WTC11 (cell line): ENCODE measurements at regions not wholly inside any gene's neighbourhood (a gene's known extent, or its start where the extent isn't known, plus 50 kb on each side); places are given as distances from the start of the nearest gene placed in this dataset.

Experiments
- ATAC-seq: fragments of 200-7000 bp; cut with Tn5 transposase; 2 replicates; pipeline ENCODE4 v1.10.0; 2021; ENCODE audit warnings: mild to moderate bottlenecking, moderate library complexity
- CTCF ChIA-PET: fragments of 300-600 bp; sonication (Branson Sonifier 250); formaldehyde crosslinking; loops from one replicate; lab custom pipeline; 2021; ENCODE audit warnings: antibody characterized with exemption; lab: Charles Lee
- POLR2A ChIA-PET: fragments of 350-600 bp; sonication (Branson Sonifier 250); formaldehyde crosslinking; loops from one replicate; lab custom pipeline; 2021; ENCODE audit warnings: antibody characterized with exemption; lab: Charles Lee
- DNase-seq: peaks from one replicate; pipeline ENCODE4 v3.0.0; 2021; ENCODE audit warnings: low spot score
- H3K27ac Mint-ChIP-seq: 2 replicates; pipeline ENCODE4 v1.8.0; 2021; ENCODE audit warnings: mixed read lengths
- H3K27me3 Mint-ChIP-seq: 2 replicates; pipeline ENCODE4 v1.8.0; 2021; ENCODE audit warnings: low read depth, mild to moderate bottlenecking, moderate library complexity, mixed read lengths
- H3K36me3 Mint-ChIP-seq: 2 replicates; pipeline ENCODE4 v1.8.0; 2021; ENCODE audit warnings: mixed read lengths
- H3K4me1 Mint-ChIP-seq: 2 replicates; pipeline ENCODE4 v1.8.0; 2022; ENCODE audit warnings: mixed read lengths
- H3K4me3 Mint-ChIP-seq: 2 replicates; pipeline ENCODE4 v1.8.0; 2021; ENCODE audit warnings: mild to moderate bottlenecking, moderate library complexity, mixed read lengths
- H3K9me3 Mint-ChIP-seq: 2 replicates; pipeline ENCODE4 v1.8.0; 2021; ENCODE audit warnings: mixed read lengths
- ARID4B ChIP-seq: sonication (generic); formaldehyde crosslinking; IDR thresholded peaks from 2 replicates; pipeline ENCODE4 v1.8.0; 2023; ENCODE audit warnings: missing genetic modification reagents, mild to moderate bottlenecking, borderline replicate concordance
- ESRRA ChIP-seq: sonication (generic); formaldehyde crosslinking; IDR thresholded peaks from 2 replicates; pipeline ENCODE4 v1.8.1; 2022; ENCODE audit warnings: mild to moderate bottlenecking, missing genetic modification reagents, borderline replicate concordance
- ETV6 ChIP-seq: sonication (generic); formaldehyde crosslinking; IDR thresholded peaks from 2 replicates; pipeline ENCODE4 v1.8.1; 2022; ENCODE audit warnings: mild to moderate bottlenecking, missing genetic modification reagents
- FOXJ3 ChIP-seq: sonication (generic); formaldehyde crosslinking; IDR thresholded peaks from 2 replicates; pipeline ENCODE4 v1.9.0; 2021; ENCODE audit warnings: missing genetic modification reagents, mild to moderate bottlenecking, borderline replicate concordance
- GRHL2 ChIP-seq: fragments of 250-450 bp; sonication (Bioruptor Pico); IDR thresholded peaks from 2 replicates; pipeline ENCODE4 v1.8.0; 2022; ENCODE audit warnings: mild to moderate bottlenecking, moderate library complexity; ENCODE audit not compliant: insufficient replicate concordance, severe bottlenecking
- PRDM15 ChIP-seq: sonication (generic); formaldehyde crosslinking; IDR thresholded peaks from 2 replicates; pipeline ENCODE4 v1.8.0; 2022; ENCODE audit warnings: missing genetic modification reagents
- TEAD1 ChIP-seq: sonication (generic); formaldehyde crosslinking; IDR thresholded peaks from 2 replicates; pipeline ENCODE4 v1.8.0; 2022; ENCODE audit warnings: mild to moderate bottlenecking, missing genetic modification reagents
- ZBTB21 ChIP-seq: sonication (generic); formaldehyde crosslinking; IDR thresholded peaks from 2 replicates; pipeline ENCODE4 v1.8.1; 2023; ENCODE audit warnings: mild to moderate bottlenecking, missing genetic modification reagents, borderline replicate concordance
- ZNF263 ChIP-seq: sonication (generic); formaldehyde crosslinking; IDR thresholded peaks from 2 replicates; pipeline ENCODE4 v1.8.1; 2022; ENCODE audit warnings: low read depth, mild to moderate bottlenecking, moderate library complexity, missing genetic modification reagents
- ZNF281 ChIP-seq: sonication (generic); formaldehyde crosslinking; IDR thresholded peaks from 2 replicates; pipeline ENCODE4 v1.8.0; 2023; ENCODE audit warnings: mild to moderate bottlenecking, missing genetic modification reagents
- ZNF416 ChIP-seq: fragments of 250-450 bp; sonication (Bioruptor Pico); IDR thresholded peaks from 2 replicates; pipeline ENCODE4 v1.9.0; 2021; ENCODE audit warnings: mild to moderate bottlenecking, inconsistent platforms
- TF ChIP-seq, protein P1 (sequence below): fragments of 250-450 bp; sonication (Bioruptor Pico); IDR thresholded peaks from 2 replicates; pipeline ENCODE4 v1.9.0; 2021; ENCODE audit warnings: mild to moderate bottlenecking, borderline replicate concordance
- TF ChIP-seq, protein P2 (sequence below): sonication (generic); formaldehyde crosslinking; conservative IDR thresholded peaks from 2 replicates; pipeline ENCODE4 v1.8.1; 2023; ENCODE audit warnings: mild to moderate bottlenecking, low read depth, missing genetic modification reagents, moderate library complexity

- Mint-ChIP-seq H3K9me3 (no peaks in the 10 kb centered on the region), H3K27me3 (no peaks in the 10 kb centered on the region; the same call in 1 of the 2 replicates), H3K4me3 (peak overlapping the region; percentile 26), H3K4me1 (peaks cover 63% of the 10 kb centered on the region), H3K36me3 (no peaks in the 10 kb centered on the region), H3K27ac (peak overlapping the region; percentile 77)
- ATAC-seq (peak; percentile 68), DNase-seq (no peak)
- CTCF ChIA-PET = interaction anchor here (1.0 to 1.4 kb wide), 2 partner anchors 34 to 126 kb away, joined by 3 to 4 read pairs; no protein-coding TSS in a partner anchor
- TF ChIP-seq FOXJ3 (CRISPR knock-in tag) (no peak), GRHL2 (no peak), ETV6 (CRISPR knock-in tag) (peak; percentile 28; the same call in 1 of the 2 replicates), TEAD1 (CRISPR knock-in tag) (peak; percentile 92; the same call in 1 of the 2 replicates), ZNF263 (CRISPR knock-in tag) (no peak), ZBTB21 (CRISPR knock-in tag) (no peak), ZNF416 (no peak)
- TF ChIP-seq, protein P1, sequence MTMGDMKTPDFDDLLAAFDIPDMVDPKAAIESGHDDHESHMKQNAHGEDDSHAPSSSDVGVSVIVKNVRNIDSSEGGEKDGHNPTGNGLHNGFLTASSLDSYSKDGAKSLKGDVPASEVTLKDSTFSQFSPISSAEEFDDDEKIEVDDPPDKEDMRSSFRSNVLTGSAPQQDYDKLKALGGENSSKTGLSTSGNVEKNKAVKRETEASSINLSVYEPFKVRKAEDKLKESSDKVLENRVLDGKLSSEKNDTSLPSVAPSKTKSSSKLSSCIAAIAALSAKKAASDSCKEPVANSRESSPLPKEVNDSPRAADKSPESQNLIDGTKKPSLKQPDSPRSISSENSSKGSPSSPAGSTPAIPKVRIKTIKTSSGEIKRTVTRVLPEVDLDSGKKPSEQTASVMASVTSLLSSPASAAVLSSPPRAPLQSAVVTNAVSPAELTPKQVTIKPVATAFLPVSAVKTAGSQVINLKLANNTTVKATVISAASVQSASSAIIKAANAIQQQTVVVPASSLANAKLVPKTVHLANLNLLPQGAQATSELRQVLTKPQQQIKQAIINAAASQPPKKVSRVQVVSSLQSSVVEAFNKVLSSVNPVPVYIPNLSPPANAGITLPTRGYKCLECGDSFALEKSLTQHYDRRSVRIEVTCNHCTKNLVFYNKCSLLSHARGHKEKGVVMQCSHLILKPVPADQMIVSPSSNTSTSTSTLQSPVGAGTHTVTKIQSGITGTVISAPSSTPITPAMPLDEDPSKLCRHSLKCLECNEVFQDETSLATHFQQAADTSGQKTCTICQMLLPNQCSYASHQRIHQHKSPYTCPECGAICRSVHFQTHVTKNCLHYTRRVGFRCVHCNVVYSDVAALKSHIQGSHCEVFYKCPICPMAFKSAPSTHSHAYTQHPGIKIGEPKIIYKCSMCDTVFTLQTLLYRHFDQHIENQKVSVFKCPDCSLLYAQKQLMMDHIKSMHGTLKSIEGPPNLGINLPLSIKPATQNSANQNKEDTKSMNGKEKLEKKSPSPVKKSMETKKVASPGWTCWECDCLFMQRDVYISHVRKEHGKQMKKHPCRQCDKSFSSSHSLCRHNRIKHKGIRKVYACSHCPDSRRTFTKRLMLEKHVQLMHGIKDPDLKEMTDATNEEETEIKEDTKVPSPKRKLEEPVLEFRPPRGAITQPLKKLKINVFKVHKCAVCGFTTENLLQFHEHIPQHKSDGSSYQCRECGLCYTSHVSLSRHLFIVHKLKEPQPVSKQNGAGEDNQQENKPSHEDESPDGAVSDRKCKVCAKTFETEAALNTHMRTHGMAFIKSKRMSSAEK (CRISPR knock-in tag) = no peak
- POLR2A ChIA-PET = no interaction called here
Measured at GRCh38 chr2:147485210-147485851, 359.5 kb upstream of the ACVR2A start.

DNA sequence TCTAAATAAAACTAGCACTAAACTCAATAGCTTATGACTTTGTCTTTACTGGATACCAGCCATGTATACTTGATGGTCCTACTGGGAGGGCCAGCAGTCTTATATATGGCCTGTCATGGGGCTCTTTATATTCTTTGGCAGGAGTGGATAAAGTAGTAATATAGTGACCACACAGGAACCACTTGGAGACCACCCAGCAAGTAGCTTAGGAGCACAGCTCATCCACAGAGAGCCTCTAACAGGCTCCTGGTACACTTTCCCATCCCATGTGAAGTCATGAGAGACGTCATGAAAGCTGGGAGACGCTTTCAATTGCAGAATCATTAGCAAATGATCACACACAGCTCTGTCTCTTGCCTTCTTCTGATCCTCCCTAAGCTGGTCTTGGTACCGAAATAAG is 360.9 kb upstream of the ACVR2A start:
- CTCF ChIA-PET = interaction anchor here (0.6 to 1.1 kb wide), 2 partner anchors 152 to 200 kb away, joined by 3 to 4 read pairs; no protein-coding TSS in a partner anchor
- DNase-seq = no peak
- Mint-ChIP-seq H3K4me1 (peaks cover 54% of the 10 kb centered on the region), H3K9me3 (no peaks in the 10 kb centered on the region), H3K36me3 (no peaks in the 10 kb centered on the region), H3K27ac (no peak overlapping the region), H3K4me3 (no peak overlapping the region), H3K27me3 (no peaks in the 10 kb centered on the region; the same call in 1 of the 2 replicates)
- ATAC-seq = no peak
- POLR2A ChIA-PET = no interaction called here
- TF ChIP-seq ESRRA = no peak
- TF ChIP-seq, protein P2, sequence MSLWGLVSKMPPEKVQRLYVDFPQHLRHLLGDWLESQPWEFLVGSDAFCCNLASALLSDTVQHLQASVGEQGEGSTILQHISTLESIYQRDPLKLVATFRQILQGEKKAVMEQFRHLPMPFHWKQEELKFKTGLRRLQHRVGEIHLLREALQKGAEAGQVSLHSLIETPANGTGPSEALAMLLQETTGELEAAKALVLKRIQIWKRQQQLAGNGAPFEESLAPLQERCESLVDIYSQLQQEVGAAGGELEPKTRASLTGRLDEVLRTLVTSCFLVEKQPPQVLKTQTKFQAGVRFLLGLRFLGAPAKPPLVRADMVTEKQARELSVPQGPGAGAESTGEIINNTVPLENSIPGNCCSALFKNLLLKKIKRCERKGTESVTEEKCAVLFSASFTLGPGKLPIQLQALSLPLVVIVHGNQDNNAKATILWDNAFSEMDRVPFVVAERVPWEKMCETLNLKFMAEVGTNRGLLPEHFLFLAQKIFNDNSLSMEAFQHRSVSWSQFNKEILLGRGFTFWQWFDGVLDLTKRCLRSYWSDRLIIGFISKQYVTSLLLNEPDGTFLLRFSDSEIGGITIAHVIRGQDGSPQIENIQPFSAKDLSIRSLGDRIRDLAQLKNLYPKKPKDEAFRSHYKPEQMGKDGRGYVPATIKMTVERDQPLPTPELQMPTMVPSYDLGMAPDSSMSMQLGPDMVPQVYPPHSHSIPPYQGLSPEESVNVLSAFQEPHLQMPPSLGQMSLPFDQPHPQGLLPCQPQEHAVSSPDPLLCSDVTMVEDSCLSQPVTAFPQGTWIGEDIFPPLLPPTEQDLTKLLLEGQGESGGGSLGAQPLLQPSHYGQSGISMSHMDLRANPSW (CRISPR knock-in tag) = no peak
- no peak for TF ChIP-seq ZNF281 (CRISPR knock-in tag)
- no peak for TF ChIP-seq PRDM15 (CRISPR knock-in tag)
- TF ChIP-seq ARID4B (CRISPR knock-in tag) = no peak
